Fibroblast of peridontal ligament (primary cell): ENCODE measurements at regions not wholly inside any gene's neighbourhood (a gene's known extent, or its start where the extent isn't known, plus 50 kb on each side); places are given as distances from the start of the nearest gene placed in this dataset.
"Not testable (repeated sequence)": the region's sequence is repeated elsewhere in the genome, so short reads cannot be mapped to it uniquely, and the experiment has no call there.

Experiments used
- DNase-seq: peaks from one replicate; pipeline ENCODE4 v3.0.0-alpha.2; 2010; ENCODE audit errors: extremely low read depth

GRCh38 chr5:174987443-174988012 is 263.1 kb downstream of the MSX2 start:
- no peak for DNase-seq

- no peak for DNase-seq
Observed at GRCh38 chr5:174984863-174985262, 260.5 kb downstream of the MSX2 start.

GRCh38 chr5:174982485-174982884 is 258.1 kb downstream of the MSX2 start:
- DNase-seq, result no peak

GRCh38 chr5:174981416-174981815 is 257.0 kb downstream of the MSX2 start:
- no peak for DNase-seq

- DNase-seq, result no peak
Observed at GRCh38 chr5:174980952-174981351, 256.6 kb downstream of the MSX2 start.

GRCh38 chr5:174972291-174972690 is 247.9 kb downstream of the MSX2 start:
- no peak for DNase-seq

- DNase-seq, result no peak
Observed at GRCh38 chr5:174971210-174971609, 246.8 kb downstream of the MSX2 start.

GRCh38 chr5:174970502-174970901 is 246.1 kb downstream of the MSX2 start:
- DNase-seq, result no peak

- DNase-seq, result no peak
Observed at GRCh38 chr5:174953871-174954270, 229.5 kb downstream of the MSX2 start.

- DNase-seq, result peak; percentile 73
Observed at GRCh38 chr5:174951151-174951780, 226.9 kb downstream of the MSX2 start.

- no peak for DNase-seq
Observed at GRCh38 chr5:174947548-174947947, 223.2 kb downstream of the MSX2 start.

- no peak for DNase-seq
Observed at GRCh38 chr5:174945853-174946252, 221.5 kb downstream of the MSX2 start.

- DNase-seq, result no peak
Observed at GRCh38 chr5:174943785-174944184, 219.4 kb downstream of the MSX2 start.

GRCh38 chr5:174943002-174943401 is 218.6 kb downstream of the MSX2 start:
- DNase-seq, result not testable (repeated sequence)

- DNase-seq, result no peak
Observed at GRCh38 chr5:174937201-174938123, 213.1 kb downstream of the MSX2 start.

GRCh38 chr5:174935854-174936474 is 211.6 kb downstream of the MSX2 start:
- peak; percentile 21 for DNase-seq

- DNase-seq, result not testable (repeated sequence)
Observed at GRCh38 chr5:174931033-174931432, 206.7 kb downstream of the MSX2 start.

GRCh38 chr5:174925586-174925985 is 201.2 kb downstream of the MSX2 start:
- DNase-seq, result no peak

- DNase-seq, result no peak
Observed at GRCh38 chr5:174922955-174923354, 198.6 kb downstream of the MSX2 start.

- no peak for DNase-seq
Observed at GRCh38 chr5:174920906-174921550, 196.6 kb downstream of the MSX2 start.

- DNase-seq, result no peak
Observed at GRCh38 chr5:174919351-174919750, 195.0 kb downstream of the MSX2 start.

GRCh38 chr5:174918655-174919054 is 194.3 kb downstream of the MSX2 start:
- DNase-seq, result no peak
